Effector CD8-positive, alpha-beta T cell (primary cell): ENCODE measurements at regions not wholly inside any gene's neighbourhood (a gene's known extent, or its start where the extent isn't known, plus 50 kb on each side); places are given as distances from the start of the nearest gene placed in this dataset.
"Not testable (repeated sequence)": the region's sequence is repeated elsewhere in the genome, so short reads cannot be mapped to it uniquely, and the experiment has no call there.

Experiments
- DNase-seq: peaks from one replicate; lab custom pipeline; 2025; lab: John Stamatoyannopoulos, UW

DNA sequence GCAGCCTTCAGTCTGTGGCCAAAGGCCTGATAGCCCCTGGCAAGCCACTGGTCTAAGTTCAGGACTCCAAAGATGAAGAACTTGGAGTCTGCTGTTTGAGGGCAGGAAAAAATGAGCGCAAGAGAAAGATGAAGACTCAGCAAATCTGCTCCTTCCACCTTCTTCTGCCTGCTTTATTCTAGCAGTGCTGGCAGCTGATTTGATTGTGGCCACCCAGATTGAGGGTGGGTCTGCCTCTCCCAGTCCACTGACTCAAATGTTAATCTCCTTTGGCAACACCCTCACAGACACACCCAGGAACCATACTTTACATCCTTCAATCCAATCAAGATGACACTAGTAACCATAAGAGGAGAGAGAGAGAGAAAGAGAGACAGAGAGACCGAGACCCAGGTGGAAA, 127.6 kb downstream of the UTP18 start:
- no peak for DNase-seq

DNA sequence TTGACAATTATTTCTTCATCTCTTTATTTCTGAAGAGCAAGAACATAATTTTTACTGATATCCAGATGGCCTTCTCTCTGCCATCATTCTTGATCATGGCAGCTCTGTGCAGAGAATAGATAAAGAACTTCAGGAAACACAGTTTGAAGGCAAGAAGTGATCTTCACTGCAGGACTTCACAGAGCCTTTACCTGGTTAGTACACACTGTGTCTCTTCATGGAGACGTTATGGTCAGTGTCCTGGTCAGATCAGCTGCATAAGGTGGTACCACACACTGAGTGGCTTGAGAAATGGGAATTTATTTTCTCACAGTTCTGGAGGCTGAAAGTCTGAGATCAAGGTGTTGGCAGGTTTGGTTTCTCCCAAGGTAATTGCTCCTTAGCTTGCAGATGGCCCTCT, 129.5 kb downstream of the UTP18 start:
- no peak for DNase-seq

DNA sequence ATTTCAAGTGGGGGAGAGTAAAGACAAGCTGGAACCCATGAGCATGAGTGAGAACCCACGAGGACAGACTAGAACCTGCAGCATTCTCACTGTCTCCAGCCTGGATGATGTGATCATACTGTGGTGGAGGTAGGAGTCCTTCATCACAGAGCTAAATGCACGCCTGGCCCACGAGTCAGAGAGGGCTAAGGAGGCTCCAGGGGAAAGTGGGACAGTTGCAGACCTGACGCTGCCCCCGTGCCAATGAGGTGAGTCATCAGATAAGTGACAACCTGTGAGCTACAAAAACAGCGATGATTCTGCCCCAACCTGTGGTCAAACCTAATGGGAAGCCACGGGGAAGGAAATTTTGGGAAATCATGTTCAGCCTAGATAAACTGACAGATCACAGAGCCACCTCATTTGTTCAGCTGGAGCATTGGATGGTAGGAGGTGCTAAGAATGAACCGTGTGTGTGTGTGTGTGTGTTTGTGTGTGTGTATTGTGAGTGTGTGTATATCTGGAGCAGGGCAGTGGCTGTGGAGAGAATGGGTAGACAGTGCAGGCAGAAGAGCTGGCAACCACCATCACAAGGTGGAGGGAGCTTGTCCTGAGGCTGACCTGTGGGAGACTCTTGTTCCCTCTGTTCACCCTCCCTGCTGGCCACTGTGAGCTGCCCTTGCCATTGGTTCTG, 131.8 kb downstream of the UTP18 start:
- DNase-seq, result no peak

DNA sequence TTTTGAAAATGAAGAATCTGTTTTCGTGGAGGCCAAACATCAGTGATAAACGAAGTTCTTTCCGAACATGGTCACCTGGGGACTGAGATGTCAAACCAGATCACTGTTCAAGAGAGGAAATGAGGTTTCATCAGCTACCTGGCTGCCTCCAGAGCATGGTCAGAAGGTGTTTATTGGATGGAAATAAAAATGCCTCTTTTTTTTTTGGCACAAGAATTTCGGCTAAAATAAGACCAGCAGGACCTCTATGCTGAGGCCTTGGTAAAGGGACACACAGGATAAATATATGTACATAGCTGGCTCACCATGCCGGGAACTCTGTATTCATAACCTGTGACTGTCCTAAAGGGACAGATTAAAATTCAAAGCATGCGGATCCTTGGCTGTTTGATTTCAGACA, 135.3 kb downstream of the UTP18 start:
- DNase-seq, result no peak

DNA sequence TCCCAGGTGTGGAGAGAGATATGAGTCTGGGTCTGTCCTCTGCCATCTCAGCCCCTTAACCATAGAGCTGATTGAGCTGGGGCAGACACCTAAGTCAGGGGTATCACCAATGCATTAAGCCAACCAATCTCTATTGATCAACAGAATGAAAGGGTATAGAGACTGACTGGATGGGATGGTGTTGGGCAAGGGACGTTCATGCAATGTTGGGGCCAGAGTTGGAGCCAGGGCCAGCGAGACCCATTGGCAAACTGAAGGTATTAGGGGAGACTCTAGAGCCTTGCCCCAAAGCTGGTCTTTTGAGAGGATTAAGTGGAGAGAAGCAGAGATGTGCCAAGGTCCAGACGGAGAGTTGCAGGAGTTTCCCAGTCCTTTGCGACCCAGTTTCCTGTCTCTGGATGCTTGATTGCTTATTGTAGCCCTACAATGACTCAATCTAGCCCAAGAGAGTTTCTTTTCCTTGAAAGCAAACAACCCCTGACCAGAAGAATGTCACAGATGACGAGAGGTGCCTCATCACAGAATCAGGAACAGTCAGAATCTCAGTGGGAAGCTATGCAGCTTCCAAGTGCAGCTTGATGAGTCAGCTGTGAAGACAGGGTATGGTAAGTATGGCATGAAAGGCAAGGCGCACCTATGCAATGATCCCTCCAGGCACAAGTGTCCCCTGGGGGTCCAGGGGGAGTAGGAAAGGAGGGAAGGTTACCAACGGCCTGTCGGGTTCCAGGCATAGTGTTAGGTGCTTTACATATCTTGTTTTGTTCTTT, 137.2 kb downstream of the UTP18 start:
- no peak for DNase-seq

DNA sequence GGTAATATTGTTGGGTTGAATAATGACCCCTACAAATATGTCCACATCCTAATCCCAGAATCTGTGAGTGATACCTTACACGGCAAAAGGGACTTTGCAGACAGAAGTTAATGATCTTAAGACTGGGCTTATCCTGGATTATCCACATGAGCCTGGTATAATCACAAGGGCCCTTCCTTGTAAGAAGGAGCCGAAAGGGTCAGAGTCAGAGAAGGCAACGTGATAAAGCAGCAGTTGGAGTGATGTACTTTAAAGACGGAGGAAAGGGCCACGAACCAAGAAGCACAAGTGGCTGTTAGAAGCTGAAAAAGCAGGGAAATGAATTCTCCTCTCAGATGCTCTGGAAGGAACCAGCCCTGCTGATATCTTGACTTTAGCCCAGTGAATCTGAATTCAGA, 137.8 kb downstream of the UTP18 start:
- no peak for DNase-seq

DNA sequence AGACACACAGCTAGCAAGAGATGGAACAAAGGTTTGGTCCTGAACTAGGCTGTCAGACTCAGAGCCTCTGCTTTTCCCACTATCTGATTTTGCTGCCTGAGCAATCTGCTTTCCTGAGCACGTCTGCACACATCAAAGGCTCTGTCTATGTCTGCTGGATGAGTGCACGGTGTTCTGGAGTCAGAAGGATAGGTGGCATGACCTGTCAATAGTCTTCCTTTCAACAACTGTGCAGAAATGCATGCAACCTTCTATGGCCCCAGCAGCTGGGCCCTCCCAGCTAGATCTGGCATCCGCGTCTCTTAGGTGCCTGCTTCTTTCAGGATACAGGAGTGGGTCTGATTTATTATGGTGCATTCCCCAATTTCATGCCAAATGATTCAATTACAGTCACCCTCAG, 138.3 kb downstream of the UTP18 start:
- DNase-seq, result no peak

DNA sequence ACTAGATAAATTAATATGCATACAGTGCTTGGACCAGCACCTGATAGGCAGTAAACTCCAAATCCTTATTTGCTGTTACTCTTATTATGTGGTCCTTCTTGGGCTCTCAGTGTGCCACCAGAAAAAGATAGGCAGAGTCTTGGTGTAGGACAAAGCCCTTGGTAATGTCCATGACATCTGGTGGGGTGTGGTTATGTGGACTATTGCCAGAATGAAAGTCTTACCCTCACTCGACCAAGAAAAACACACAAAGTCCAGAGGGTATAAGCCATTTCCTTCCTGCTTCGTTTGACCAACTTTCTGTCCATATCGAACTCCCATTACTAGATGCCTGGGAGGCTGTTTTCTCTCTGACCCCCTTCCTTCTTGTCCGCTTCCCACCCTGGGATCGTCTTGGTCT, 140.9 kb downstream of the UTP18 start:
- no peak for DNase-seq

DNA sequence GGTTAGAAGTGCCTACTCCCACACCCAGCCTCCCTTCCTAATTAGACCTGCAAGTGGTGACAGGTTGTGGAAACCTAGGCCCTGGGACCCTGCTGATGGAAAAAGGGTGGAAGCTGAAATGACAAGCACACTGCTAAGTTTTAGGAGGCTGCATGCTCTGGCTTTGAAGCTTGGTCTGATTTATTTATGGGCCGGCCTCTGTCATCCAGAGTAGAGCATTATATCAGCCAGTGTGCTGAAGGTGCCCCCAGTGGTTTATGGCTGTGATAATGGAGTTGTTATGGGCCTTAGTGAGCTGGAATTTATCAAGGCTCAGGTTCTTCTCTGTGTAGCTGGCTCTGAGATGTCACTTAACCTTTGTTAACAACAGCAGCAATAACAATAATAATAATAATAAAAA, 142.6 kb downstream of the UTP18 start:
- DNase-seq, result no peak

DNA sequence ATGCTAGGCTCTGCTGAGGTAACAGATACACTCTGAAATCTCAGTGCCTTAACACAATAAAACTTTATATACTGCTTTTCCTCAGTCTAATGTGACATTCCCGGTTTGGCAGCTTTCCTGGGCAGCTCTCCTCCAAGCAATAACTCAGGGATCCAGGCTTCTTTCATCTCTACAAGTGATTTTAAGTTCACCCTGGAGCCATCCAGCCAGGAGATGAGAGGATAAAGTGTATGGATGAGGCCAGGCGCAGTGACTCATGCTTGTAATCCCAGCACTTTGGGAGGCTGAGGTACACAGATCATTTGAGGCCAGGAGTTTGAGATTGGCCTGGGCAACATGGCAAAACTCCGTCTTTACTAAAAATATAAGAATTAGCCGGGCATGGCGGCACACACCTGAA, 147.2 kb downstream of the UTP18 start:
- no peak for DNase-seq

DNA sequence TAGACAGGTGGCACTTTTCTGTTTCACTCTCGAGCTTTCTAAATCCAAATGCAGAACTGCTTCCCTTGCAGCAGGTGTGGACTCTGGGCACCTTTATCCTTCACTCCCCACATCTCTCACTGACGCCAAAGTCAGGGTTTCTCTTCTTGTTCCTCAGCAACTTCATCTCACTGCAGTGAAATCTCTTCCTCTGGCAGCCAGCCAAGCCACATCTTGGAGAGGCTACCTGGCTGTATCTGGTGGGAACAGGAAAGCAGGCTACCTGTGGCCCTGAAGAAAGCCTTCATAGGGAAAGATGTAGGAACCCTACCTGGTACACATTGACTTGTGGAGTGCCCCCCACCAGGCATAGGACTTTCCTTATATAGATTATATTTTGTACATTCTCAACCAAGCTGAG, 159.1 kb downstream of the UTP18 start:
- DNase-seq, result no peak

DNA sequence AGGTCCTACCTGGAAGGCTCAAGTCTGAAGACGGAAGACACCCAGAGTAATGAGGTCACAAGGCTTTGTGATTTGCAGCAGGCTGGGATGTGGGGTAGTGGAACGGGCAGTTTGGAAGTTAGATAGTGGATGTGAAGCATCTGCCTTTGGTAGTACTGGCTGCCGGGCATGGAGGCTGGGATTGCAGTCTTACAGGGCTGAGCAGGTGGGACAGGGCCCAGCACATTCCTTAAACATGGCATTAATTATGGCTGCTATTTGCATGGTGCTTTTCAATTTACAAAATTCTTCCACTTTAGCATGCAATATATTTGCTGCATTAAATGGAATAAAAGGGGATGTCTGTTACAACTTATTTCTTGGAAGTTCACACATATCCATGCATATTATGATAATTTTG, 161.2 kb downstream of the UTP18 start:
- no peak for DNase-seq

DNA sequence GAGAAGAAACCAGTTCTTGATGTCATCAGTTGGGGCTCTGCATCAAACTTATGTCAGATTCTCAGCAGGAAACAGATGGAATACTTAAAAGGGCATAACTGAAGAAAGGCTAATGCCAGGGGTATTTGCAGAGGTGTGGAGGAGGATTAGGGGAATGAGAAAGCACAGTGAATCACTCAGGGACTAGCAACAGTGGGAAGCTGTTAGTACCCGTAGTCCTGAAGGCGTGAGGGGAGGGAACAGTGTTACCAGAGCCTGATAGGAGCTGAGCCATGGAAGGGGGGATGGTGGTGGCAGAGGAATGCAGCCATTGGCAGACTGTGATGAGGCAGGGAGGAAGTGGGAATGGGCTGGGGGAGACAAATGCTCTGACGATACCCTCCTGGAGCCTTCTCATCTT, 162.3 kb downstream of the UTP18 start:
- no peak for DNase-seq

DNA sequence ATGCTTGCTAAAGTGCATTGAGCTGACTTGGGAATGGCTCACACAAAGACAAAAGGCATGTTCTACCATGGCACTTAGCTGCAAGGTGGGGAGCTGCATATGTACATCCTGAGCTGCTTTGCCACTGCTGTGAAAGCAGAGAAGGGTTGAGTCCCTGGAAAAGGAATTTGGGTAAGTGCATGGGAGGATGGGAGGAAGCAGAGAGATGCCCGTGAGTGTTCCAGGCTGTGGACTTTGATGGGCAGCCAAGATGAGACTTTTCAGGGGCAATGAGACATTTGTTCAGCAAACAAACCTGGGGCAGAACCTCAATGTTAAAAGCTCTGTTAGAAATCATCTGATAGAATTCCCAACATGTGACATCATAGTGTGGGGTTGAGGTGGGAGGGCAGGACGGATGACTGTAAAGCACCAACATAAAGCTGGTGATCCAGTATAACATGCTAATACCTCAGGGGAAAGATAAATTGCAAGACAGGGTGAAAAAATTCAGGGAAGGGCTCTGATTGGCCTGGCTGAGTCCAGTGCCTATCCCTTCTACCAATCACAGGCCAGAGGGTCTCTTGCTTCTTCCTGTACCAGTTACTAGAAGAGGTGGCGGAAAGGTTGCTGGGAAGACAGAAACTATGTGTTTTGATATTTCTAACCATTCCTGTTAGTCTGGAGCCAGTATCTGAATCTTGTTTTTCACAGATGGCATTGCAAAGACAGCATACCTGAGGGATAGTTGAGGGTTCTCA, 163.2 kb downstream of the UTP18 start:
- DNase-seq, result no peak

DNA sequence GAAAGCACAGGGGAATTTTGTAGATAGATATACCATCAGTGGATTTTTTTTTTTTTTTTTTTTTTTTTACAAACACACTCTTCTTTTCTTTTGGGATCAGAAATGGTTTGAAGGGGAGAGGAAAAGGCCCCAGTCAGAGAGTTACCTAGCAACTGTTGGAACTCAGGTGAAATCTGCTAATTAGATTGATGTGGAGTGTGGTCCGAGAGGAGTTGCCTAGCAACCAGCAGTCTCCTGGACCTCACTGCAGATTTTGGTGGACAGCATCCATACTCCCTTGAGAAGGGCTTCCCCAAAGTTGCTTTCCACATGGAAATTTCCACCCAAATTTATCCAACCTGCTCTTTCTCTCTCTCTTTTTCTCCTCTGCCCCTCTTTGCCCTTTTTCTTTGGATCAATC, 165.4 kb downstream of the UTP18 start:
- no peak for DNase-seq

DNA sequence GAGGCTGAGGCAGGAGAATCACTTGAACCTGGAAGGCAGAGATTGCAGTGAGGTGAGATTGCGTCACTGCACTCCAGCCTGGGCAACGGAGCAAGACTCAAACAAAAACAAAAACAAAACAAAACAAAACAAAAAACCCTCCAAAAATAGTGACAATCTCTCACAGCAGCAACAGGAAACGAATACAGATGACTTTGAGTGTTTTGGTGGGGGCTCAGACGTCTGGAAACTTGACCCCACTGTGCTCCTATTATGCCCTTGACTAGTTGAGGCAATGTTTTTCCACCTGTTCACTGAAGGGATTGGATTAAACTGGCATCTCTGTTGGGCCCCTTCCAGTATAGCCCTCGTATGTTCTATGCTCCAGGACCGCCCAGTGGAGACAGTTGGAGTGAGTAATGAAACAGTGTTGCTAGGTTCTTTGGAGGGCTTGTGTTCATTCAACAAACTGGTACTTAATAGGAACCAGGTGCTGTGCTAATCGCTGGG, 167.0 kb downstream of the UTP18 start:
- DNase-seq, result no peak

DNA sequence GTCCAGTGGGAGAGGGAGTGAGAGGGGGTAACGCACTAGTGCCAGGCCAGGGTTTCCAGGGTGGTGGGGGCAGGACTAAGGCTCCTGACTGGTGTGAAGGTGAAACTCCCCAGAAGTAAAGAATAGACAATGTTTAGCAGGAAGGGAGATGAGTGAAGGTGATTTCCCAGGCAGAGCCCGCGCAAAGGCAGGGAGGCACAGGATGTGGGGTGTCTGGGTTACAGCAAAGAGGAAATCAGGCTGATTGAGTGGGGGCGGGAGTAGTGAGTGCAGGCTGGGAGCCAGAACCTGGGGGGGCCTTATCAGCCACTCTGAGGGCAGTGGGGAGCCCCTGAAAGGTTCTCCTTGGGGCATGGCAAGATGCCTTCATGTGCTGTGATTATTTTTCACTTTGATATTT, 167.5 kb downstream of the UTP18 start:
- peak; percentile 51 for DNase-seq

DNA sequence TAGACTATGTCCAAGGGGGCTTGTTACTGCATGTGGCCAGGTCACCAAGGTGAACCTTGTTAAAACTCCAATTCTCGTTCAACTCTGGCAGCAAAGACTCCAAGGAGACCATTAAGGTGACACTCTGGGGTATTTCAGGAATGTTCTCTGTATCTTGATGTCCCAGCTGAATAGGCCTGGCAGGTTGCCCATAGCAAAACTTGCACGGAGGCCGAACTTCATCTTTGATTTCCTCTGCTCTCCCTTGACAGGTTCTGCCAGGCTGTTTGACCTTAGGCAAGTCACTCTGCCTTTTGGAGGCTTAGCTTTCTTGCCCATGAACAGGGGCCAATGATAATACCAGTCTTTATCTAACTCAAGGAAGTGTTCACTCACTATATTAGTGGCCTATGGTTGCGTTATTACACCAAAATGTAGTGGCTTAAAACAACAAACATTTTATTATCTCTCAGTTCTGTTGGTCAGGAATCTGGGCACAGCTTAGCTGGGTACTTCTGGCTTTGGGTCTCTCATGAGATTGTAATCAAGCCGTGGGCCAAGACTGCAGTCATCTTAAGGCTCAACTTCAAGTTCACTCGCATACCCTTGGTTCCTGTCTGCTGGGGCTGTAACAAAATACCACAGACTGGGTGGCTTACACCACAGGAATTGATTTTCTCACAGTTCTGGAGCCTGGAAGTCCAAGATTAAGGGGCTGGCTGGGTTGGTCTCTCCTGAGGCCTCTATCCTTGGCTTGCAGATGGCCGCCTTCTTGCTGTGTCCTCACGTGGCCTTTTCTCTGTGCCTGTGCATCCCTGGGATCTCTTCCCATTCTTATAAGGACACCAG, 168.5 kb downstream of the UTP18 start:
- DNase-seq, result no peak

DNA sequence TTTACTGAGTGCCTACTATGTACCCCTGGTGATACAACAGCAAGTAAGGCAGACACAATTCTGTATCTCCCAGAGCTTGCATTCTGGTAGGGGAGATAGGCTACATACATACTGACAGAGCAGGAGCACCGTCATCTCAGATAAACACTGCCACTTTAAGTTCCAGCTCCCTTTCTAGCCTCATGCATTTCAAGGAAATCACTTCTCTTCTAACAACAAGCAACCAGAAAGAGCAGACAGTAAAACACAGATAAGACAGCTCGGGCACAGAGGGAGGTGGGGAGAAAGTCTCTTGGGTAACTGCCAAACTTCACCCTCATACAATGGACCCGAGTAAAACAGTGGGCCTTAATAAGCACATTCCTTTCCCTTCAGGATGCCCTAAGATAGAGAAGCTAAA, 169.6 kb downstream of the UTP18 start:
- DNase-seq, result not testable (repeated sequence)

DNA sequence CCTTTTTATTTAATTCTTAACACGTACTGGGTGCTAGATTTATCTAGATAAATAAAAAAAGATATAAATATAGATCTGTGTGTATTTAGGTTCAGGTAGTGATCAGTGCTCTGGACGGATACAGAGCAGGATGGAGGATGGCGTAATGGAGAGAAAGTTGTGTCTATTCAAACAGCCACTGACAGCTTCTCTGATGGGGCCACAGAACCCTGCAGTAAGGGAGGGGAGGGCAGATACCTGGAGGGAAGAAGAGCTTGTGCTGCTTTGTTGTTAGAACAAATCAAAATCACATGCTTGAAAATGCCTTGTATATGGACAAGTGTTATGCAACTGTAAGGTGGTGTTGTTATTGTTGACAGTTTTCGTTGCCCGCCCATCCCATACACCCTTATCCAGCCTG, 170.2 kb downstream of the UTP18 start:
- no peak for DNase-seq

DNA sequence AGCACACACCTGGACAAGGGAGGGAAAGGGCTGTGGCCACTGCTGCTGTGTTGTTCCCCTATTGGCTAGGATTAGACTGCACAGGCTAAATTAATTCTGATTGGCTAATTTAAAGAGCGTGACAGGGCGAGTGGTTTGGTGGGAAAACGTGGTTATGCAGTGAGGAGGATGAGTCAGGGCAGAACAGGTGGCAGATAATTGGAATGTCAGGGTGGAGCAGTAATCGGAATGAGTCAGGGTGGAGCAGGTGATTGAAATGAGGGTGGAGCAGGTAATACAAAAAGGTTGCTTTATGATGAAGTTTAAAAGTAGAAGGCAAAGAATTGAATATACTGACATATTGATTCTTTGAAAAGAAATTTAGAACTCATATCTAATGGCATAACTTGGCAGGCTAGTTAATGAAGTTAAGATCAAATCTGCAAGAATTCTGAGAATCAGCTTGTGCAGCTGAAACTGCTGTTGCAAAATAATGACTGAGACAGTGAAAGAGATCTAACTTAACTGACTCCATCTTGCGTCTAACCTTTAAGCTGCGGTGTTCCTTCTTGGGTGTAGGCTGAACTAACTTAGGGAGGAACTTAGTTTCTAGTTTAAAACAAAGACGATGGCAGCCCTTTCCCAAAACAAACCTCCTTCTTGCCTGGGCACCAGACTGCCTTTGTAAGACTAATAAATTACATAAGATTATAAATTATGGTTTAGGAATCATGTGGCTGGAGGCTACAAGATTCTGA, 174.3 kb downstream of the UTP18 start:
- no peak for DNase-seq
